ENCODE measurements at regions not wholly inside any gene's neighbourhood (a gene's known extent, or its start where the extent isn't known, plus 50 kb on each side); places are given as distances from the start of the nearest gene placed in this dataset.

- no TSS peak for BruUV-seq (replicated peaks)
- no peak overlapping the region for H3K4me3 Mint-ChIP-seq (ENCODE audit: unreplicated experiment)
- intact Hi-C loops (cut with micrococcal nuclease; ENCODE audit: unreplicated experiment): no loop called here
- Histone ChIP-seq H3K9me3 (peaks cover 7% of the 10 kb centered on the region; the same call in 1 of the 2 replicates), H3K36me3 (ENCODE audit: control insufficient read depth, insufficient read depth, low read length) (no peaks in the 10 kb centered on the region), H3K4me3 (ENCODE audit: low read depth, low read length) (no peak overlapping the region), H3K27me3 (replicated peaks; ENCODE audit: control insufficient read depth, insufficient read depth, low read length) (no peaks in the 10 kb centered on the region), H3K4me1 (no peaks in the 10 kb centered on the region)
- POLR2A ChIA-PET: no interaction called here
- no peaks in the 10 kb centered on the region for H3K27me3 Mint-ChIP-seq (ENCODE audit: insufficient read depth, unreplicated experiment)
- DNase-seq: no peak
- no peak for TF ChIP-seq CTCF (IDR thresholded peaks at IDR 0.05; ENCODE audit: insufficient read depth in 1 of 2, low read depth in 1 of 2, low read length in 1 of 2, severe bottlenecking in 1 of 2, unreplicated experiment in 1 of 2)
- H3K36me3 Mint-ChIP-seq (ENCODE audit: insufficient read depth, unreplicated experiment): no peaks in the 10 kb centered on the region
- no peaks in the 10 kb centered on the region for H3K9me3 Mint-ChIP-seq (ENCODE audit: unreplicated experiment)
- CTCF ChIA-PET: no interaction called here
- no peaks in the 10 kb centered on the region for H3K4me1 Mint-ChIP-seq (ENCODE audit: low read depth, unreplicated experiment)
- no peak overlapping the region for H3K27ac Mint-ChIP-seq (ENCODE audit: unreplicated experiment)
These were observed 252.4 kb downstream of the GRB14 start for GRCh38 chr2:164368896-164369295.

- Mint-ChIP-seq H3K4me1 (ENCODE audit: low read depth, unreplicated experiment) (no peaks in the 10 kb centered on the region), H3K9me3 (ENCODE audit: unreplicated experiment) (no peaks in the 10 kb centered on the region), H3K27me3 (ENCODE audit: insufficient read depth, unreplicated experiment) (peaks cover 9% of the 10 kb centered on the region), H3K4me3 (ENCODE audit: unreplicated experiment) (no peak overlapping the region), H3K27ac (ENCODE audit: unreplicated experiment) (no peak overlapping the region), H3K36me3 (ENCODE audit: insufficient read depth, unreplicated experiment) (no peaks in the 10 kb centered on the region)
- Histone ChIP-seq H3K27me3 (replicated peaks; ENCODE audit: control insufficient read depth, insufficient read depth, low read length) (no peaks in the 10 kb centered on the region), H3K4me3 (ENCODE audit: low read depth, low read length) (no peak overlapping the region), H3K9me3 (no peaks in the 10 kb centered on the region), H3K4me1 (no peaks in the 10 kb centered on the region), H3K36me3 (ENCODE audit: control insufficient read depth, insufficient read depth, low read length) (no peaks in the 10 kb centered on the region)
- CTCF ChIA-PET: no interaction called here
- DNase-seq: no peak
- TF ChIP-seq CTCF (IDR thresholded peaks at IDR 0.05; ENCODE audit: insufficient read depth in 1 of 2, low read depth in 1 of 2, low read length in 1 of 2, severe bottlenecking in 1 of 2, unreplicated experiment in 1 of 2): no peak
- POLR2A ChIA-PET: no interaction called here
- BruUV-seq (replicated peaks): no TSS peak
- intact Hi-C loops (cut with micrococcal nuclease; ENCODE audit: unreplicated experiment): no loop called here
These were observed 257.6 kb downstream of the GRB14 start for GRCh38 chr2:164363646-164364045.

- H3K4me3 ChIP-seq (ENCODE audit: low read depth, low read length): no peak overlapping the region
- Mint-ChIP-seq H3K4me1 (ENCODE audit: low read depth, unreplicated experiment) (no peaks in the 10 kb centered on the region), H3K36me3 (ENCODE audit: insufficient read depth, unreplicated experiment) (no peaks in the 10 kb centered on the region), H3K4me3 (ENCODE audit: unreplicated experiment) (no peak overlapping the region), H3K27ac (ENCODE audit: unreplicated experiment) (no peak overlapping the region), H3K27me3 (ENCODE audit: insufficient read depth, unreplicated experiment) (peaks cover 6% of the 10 kb centered on the region), H3K9me3 (ENCODE audit: unreplicated experiment) (no peaks in the 10 kb centered on the region)
- no peaks in the 10 kb centered on the region for H3K4me1 ChIP-seq
- BruUV-seq (replicated peaks): no TSS peak
- intact Hi-C loops (cut with micrococcal nuclease; ENCODE audit: unreplicated experiment): no loop called here
- no peak for TF ChIP-seq CTCF (IDR thresholded peaks at IDR 0.05; ENCODE audit: insufficient read depth in 1 of 2, low read depth in 1 of 2, low read length in 1 of 2, severe bottlenecking in 1 of 2, unreplicated experiment in 1 of 2)
- no peaks in the 10 kb centered on the region for H3K9me3 ChIP-seq
- no peaks in the 10 kb centered on the region for H3K36me3 ChIP-seq (ENCODE audit: control insufficient read depth, insufficient read depth, low read length)
- POLR2A ChIA-PET: no interaction called here
- no peak for DNase-seq
- H3K27me3 ChIP-seq (replicated peaks; ENCODE audit: control insufficient read depth, insufficient read depth, low read length): no peaks in the 10 kb centered on the region
- CTCF ChIA-PET: no interaction called here
These were observed 269.7 kb downstream of the GRB14 start for GRCh38 chr2:164351536-164351935.

Measured in Caco-2 (cell line).